ENCODE measurements at regions not wholly inside any gene's neighbourhood (a gene's known extent, or its start where the extent isn't known, plus 50 kb on each side); places are given as distances from the start of the nearest gene placed in this dataset.

- H3K4me3 ChIP-seq (replicated peaks; ENCODE audit: low read depth, low read length): no peak overlapping the region
- TF ChIP-seq CTCF (IDR thresholded peaks at IDR 0.05; ENCODE audit: low read length, missing control alignments): no peak
- no peak for DNase-seq (ENCODE audit: low read depth)
These were observed 248.1 kb downstream of the MTERF1 start for GRCh38 chr7:91632234-91632940.

DNA sequence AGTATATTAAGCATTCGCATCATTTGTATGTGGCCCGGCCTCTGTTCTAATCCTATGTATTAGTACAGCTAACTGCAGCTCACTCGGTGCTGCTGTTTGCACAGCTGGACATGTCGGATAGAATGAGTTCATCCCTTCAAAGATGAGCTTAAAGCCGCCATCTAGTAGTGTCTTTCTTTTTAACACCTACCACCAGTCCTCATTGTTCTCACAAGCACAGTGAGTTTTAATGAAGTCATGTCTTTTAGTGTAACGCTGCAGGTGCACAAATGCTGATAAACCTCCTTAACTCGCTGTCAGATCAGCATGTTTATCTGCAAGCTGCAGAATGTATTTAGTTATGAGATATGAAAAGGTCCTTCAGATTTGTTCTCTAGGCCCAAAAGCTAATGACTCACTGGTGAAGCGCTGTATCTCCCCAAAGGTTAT lies 247.5 kb downstream of the MTERF1 start:
- no peak for TF ChIP-seq CTCF (IDR thresholded peaks at IDR 0.05; ENCODE audit: low read length, missing control alignments)
- no peak for DNase-seq (ENCODE audit: low read depth)
- no peak overlapping the region for H3K4me3 ChIP-seq (replicated peaks; ENCODE audit: low read depth, low read length)

GRCh38 chr7:91634485-91635177 lies 245.9 kb downstream of the MTERF1 start:
- no peak for TF ChIP-seq CTCF (IDR thresholded peaks at IDR 0.05; ENCODE audit: low read length, missing control alignments)
- no peak overlapping the region for H3K4me3 ChIP-seq (replicated peaks; ENCODE audit: low read depth, low read length)
- DNase-seq (ENCODE audit: low read depth): no peak

GRCh38 chr7:91636129-91636724 lies 244.3 kb downstream of the MTERF1 start:
- TF ChIP-seq CTCF (IDR thresholded peaks at IDR 0.05; ENCODE audit: low read length, missing control alignments): peak; percentile 59
- DNase-seq (ENCODE audit: low read depth): peak; percentile 50
- H3K4me3 ChIP-seq (replicated peaks; ENCODE audit: low read depth, low read length): no peak overlapping the region

DNA sequence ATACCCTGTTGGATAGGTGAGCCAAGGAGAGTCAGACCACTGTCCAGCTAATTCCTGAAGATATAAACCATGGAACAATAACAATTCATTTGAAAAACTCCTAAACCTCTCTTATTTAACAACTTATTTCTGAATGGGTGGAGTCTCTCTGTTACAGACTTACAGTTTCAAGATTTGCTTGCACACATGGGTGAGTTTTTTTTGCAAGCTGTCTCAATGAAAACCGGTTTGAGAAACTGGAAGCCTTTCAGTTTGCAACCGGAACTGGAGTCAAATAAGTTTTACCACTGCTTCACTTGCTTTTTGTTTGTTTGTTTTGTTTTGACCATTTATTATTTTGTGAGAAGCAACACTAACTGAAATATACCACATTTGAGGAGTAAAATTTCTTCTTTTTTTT lies 243.8 kb downstream of the MTERF1 start:
- no peak for DNase-seq (ENCODE audit: low read depth)
- TF ChIP-seq CTCF (IDR thresholded peaks at IDR 0.05; ENCODE audit: low read length, missing control alignments): no peak
- no peak overlapping the region for H3K4me3 ChIP-seq (replicated peaks; ENCODE audit: low read depth, low read length)

DNA sequence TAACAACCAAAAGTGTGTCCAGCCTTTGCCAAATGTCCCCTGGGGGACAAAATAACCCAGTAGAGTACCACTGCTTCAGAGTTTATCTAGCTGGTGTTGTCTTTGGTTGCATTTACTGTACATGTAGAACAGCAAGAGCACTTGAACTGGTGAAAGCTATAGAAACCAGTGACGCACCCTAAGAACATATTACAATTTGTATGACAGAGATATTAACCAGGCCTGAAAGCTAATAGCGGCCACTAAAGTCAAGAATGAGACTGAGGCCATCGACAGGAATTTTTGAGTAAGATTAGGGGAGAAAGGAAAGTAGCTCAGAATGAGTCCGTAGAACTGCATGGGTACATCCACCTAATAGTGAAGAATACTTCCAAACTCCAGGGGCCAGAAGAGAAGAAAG lies 236.2 kb downstream of the MTERF1 start:
- no peak overlapping the region for H3K4me3 ChIP-seq (replicated peaks; ENCODE audit: low read depth, low read length)
- DNase-seq (ENCODE audit: low read depth): no peak
- TF ChIP-seq CTCF (IDR thresholded peaks at IDR 0.05; ENCODE audit: low read length, missing control alignments): no peak
